ENCODE measurements at regions not wholly inside any gene's neighbourhood (a gene's known extent, or its start where the extent isn't known, plus 50 kb on each side); places are given as distances from the start of the nearest gene placed in this dataset.

DNA sequence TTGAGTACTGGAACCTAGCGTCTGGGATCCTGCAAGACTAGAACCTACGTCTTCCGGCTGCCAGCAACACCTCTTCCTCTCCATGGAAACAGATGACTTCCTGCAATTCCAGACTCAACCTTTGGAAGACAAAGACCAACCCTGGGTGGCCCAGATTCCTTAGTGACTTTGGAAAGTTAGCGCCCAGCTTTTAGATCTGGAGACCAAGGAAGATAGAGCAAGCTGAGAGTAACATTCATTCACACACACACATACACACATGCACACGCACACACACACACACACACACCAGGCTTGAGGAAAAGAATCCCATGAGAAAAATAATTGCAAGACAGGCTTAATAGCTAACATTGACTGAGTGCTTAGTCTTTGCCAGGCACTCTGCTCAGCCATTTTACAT is 788.9 kb downstream of the UQCRFS1 start:
- TF ChIP-seq POLR2AphosphoS5 (IDR thresholded peaks at IDR 0.05; ENCODE audit: low read depth, low read length), result no peak
- TF ChIP-seq SPI1 (IDR thresholded peaks at IDR 0.05; ENCODE audit: low read depth, low read length), result no peak
- TF ChIP-seq POLR2A (IDR thresholded peaks at IDR 0.05; ENCODE audit: low read depth, low read length), result no peak
- TF ChIP-seq TAF1 (IDR thresholded peaks at IDR 0.05; ENCODE audit: low read depth, low read length), result no peak

Data from GM12891 (cell line).